SKM-1 (cell line): ENCODE measurements at regions not wholly inside any gene's neighbourhood (a gene's known extent, or its start where the extent isn't known, plus 50 kb on each side); places are given as distances from the start of the nearest gene placed in this dataset.

ENCODE experiments used
- DNase-seq: peaks from one replicate; lab custom pipeline; 2025; ENCODE audit not compliant: unreplicated experiment; lab: John Stamatoyannopoulos, UW

GRCh38 chr6:40755046-40755681 is 168.0 kb upstream of the LRFN2 start:
- DNase-seq, result no peak

- DNase-seq, result no peak
Measured at GRCh38 chr6:40754461-40755045, 167.4 kb upstream of the LRFN2 start.

- DNase-seq, result no peak
Measured at GRCh38 chr6:40753675-40754448, 166.7 kb upstream of the LRFN2 start.

- DNase-seq, result no peak
Measured at GRCh38 chr6:40753048-40753447, 165.9 kb upstream of the LRFN2 start.

- DNase-seq, result no peak
Measured at GRCh38 chr6:40744835-40745234, 157.7 kb upstream of the LRFN2 start.

GRCh38 chr6:40743690-40744446 is 156.7 kb upstream of the LRFN2 start:
- DNase-seq, result no peak

GRCh38 chr6:40743226-40743625 is 156.1 kb upstream of the LRFN2 start:
- no peak for DNase-seq

GRCh38 chr6:40740518-40740917 is 153.4 kb upstream of the LRFN2 start:
- DNase-seq, result no peak

GRCh38 chr6:40738551-40739193 is 151.5 kb upstream of the LRFN2 start:
- DNase-seq, result no peak

- DNase-seq, result no peak
Measured at GRCh38 chr6:40735521-40735920, 148.4 kb upstream of the LRFN2 start.

- DNase-seq, result no peak
Measured at GRCh38 chr6:40735121-40735520, 148.0 kb upstream of the LRFN2 start.

GRCh38 chr6:40734607-40735006 is 147.4 kb upstream of the LRFN2 start:
- DNase-seq, result no peak

GRCh38 chr6:40733770-40734396 is 146.7 kb upstream of the LRFN2 start:
- DNase-seq, result no peak

- no peak for DNase-seq
Measured at GRCh38 chr6:40733290-40733689, 146.1 kb upstream of the LRFN2 start.

GRCh38 chr6:40732878-40733277 is 145.7 kb upstream of the LRFN2 start:
- DNase-seq, result no peak

- no peak for DNase-seq
Measured at GRCh38 chr6:40728643-40729042, 141.5 kb upstream of the LRFN2 start.

GRCh38 chr6:40727271-40727670 is 140.1 kb upstream of the LRFN2 start:
- DNase-seq, result no peak

GRCh38 chr6:40726853-40727252 is 139.7 kb upstream of the LRFN2 start:
- DNase-seq, result no peak

- DNase-seq, result no peak
Measured at GRCh38 chr6:40725390-40725789, 138.2 kb upstream of the LRFN2 start.

- no peak for DNase-seq
Measured at GRCh38 chr6:40724886-40725285, 137.7 kb upstream of the LRFN2 start.

- no peak for DNase-seq
Measured at GRCh38 chr6:40723967-40724366, 136.8 kb upstream of the LRFN2 start.
